ENCODE measurements at regions not wholly inside any gene's neighbourhood (a gene's known extent, or its start where the extent isn't known, plus 50 kb on each side); places are given as distances from the start of the nearest gene placed in this dataset.
A peak's percentile ranks its signal among the peaks of the same experiment; 100 is the strongest.

GRCh38 chr5:124580512-124580911 is 165.9 kb downstream of the ZNF608 start:
- H3K4me3 ChIP-seq: no peak overlapping the region
- peaks cover 13 to 28% (median 22%) of the 10 kb centered on the region in 4 donors for H3K4me1 ChIP-seq
- no peaks in the 10 kb centered on the region for H3K36me3 ChIP-seq
- TF ChIP-seq CTCF (IDR thresholded peaks at IDR 0.05): no peak
- H3K27ac ChIP-seq: peak overlapping the region; percentile 47 to 82 (median 63)
- intact Hi-C loops (cut with DNase I; ENCODE audit: low total_unique reads): no loop called here
- 61 to 85% (median 74%) methylated on average over 4 to 6 of the region's 6 CpGs for WGBS, 5 donors
- no peaks in the 10 kb centered on the region for H3K27me3 ChIP-seq
- DNase-seq: no peak
- peaks cover 0 to 6% (median 5%) of the 10 kb centered on the region in 4 donors for H3K9me3 ChIP-seq

- H3K4me3 ChIP-seq: no peak overlapping the region
- DNase-seq: no peak
- no peak for TF ChIP-seq CTCF (IDR thresholded peaks at IDR 0.05)
- TF ChIP-seq POLR2AphosphoS5 (IDR thresholded peaks at IDR 0.05): no peak
- no peak for TF ChIP-seq POLR2A (IDR thresholded peaks at IDR 0.05)
- no peak for TF ChIP-seq EP300 (IDR thresholded peaks at IDR 0.05)
- intact Hi-C loops (cut with DNase I; ENCODE audit: low total_unique reads): no loop called here
- H3K9me3 ChIP-seq: no peaks in the 10 kb centered on the region
- H3K4me1 ChIP-seq: peaks cover 12 to 25% (median 20%) of the 10 kb centered on the region in 4 donors
- WGBS, 5 donors: 49 to 69% (median 68%) methylated on average over 4 of the region's 4 CpGs
- no peaks in the 10 kb centered on the region for H3K27me3 ChIP-seq
- H3K27ac ChIP-seq: no peak overlapping the region
- no peaks in the 10 kb centered on the region for H3K36me3 ChIP-seq
These were observed 169.5 kb downstream of the ZNF608 start for GRCh38 chr5:124576848-124577409.

- H3K4me3 ChIP-seq: no peak overlapping the region
- no peaks in the 10 kb centered on the region for H3K27me3 ChIP-seq
- TF ChIP-seq EP300 (IDR thresholded peaks at IDR 0.05) (no peak), POLR2A (IDR thresholded peaks at IDR 0.05) (no peak), POLR2AphosphoS5 (IDR thresholded peaks at IDR 0.05) (no peak), CTCF (IDR thresholded peaks at IDR 0.05) (no peak)
- no peak overlapping the region for H3K27ac ChIP-seq
- no peaks in the 10 kb centered on the region for H3K9me3 ChIP-seq
- H3K4me1 ChIP-seq: peaks cover 3 to 14% (median 9%) of the 10 kb centered on the region in 4 donors
- intact Hi-C loops (cut with DNase I; ENCODE audit: low total_unique reads): no loop called here
- no peaks in the 10 kb centered on the region for H3K36me3 ChIP-seq
- 87 to 94% (median 88%) methylated on average over 7 of the region's 7 CpGs for WGBS, 5 donors
- DNase-seq: no peak
These were observed 170.7 kb downstream of the ZNF608 start for GRCh38 chr5:124575725-124576124.

- no peak for TF ChIP-seq POLR2AphosphoS5 (IDR thresholded peaks at IDR 0.05)
- TF ChIP-seq POLR2A (IDR thresholded peaks at IDR 0.05): no peak
- TF ChIP-seq EP300 (IDR thresholded peaks at IDR 0.05): no peak
- TF ChIP-seq CTCF (IDR thresholded peaks at IDR 0.05): no peak
- intact Hi-C loops (cut with DNase I; ENCODE audit: low total_unique reads): no loop called here
- Histone ChIP-seq H3K4me1 (peaks cover 0 to 10% (median 4%) of the 10 kb centered on the region in 4 donors), H3K27me3 (no peaks in the 10 kb centered on the region), H3K4me3 (no peak overlapping the region), H3K27ac (no peak overlapping the region), H3K36me3 (no peaks in the 10 kb centered on the region), H3K9me3 (no peaks in the 10 kb centered on the region)
- DNase-seq: no peak
- 69 to 84% (median 78%) methylated on average over 7 of the region's 7 CpGs for WGBS, 5 donors
These were observed 171.7 kb downstream of the ZNF608 start for GRCh38 chr5:124574521-124575436.

All from stomach (tissue), 8 donors.